G401 (cell line): ENCODE measurements at regions not wholly inside any gene's neighbourhood (a gene's known extent, or its start where the extent isn't known, plus 50 kb on each side); places are given as distances from the start of the nearest gene placed in this dataset.
A peak's percentile ranks its signal among the peaks of the same experiment; 100 is the strongest.
"Not testable (repeated sequence)": the region's sequence is repeated elsewhere in the genome, so short reads cannot be mapped to it uniquely, and the experiment has no call there.

Experiments
- DNase-seq: peaks from one replicate; pipeline ENCODE4 v3.0.0-alpha.2; 2015; ENCODE audit warnings: low spot score
- in situ Hi-C: cut with HindIII; loops from 2 replicates; pipeline ENCODE4 v1.10.0; 2016; ENCODE audit warnings: low sequenced_read_pairs, mixed read lengths

DNA sequence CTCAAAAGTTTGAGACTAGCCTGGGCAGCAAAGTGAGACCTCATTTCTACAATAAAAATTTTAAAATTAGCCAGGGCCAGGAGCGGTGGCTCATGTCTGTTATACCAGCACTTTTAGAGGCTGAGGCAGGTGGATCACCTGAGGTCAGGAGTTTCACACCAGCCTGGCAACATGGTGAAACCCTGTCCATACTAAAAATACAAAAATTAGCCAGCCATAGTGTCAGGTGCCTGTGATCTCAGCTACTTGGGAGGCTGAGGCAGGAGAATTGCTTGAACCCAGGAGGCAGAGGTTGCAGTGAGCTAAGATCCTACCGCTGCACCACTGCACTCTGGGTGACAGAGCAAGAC lies 85.1 kb upstream of the MAP4 start:
- DNase-seq, in situ Hi-C loops: not testable (repeated sequence)

DNA sequence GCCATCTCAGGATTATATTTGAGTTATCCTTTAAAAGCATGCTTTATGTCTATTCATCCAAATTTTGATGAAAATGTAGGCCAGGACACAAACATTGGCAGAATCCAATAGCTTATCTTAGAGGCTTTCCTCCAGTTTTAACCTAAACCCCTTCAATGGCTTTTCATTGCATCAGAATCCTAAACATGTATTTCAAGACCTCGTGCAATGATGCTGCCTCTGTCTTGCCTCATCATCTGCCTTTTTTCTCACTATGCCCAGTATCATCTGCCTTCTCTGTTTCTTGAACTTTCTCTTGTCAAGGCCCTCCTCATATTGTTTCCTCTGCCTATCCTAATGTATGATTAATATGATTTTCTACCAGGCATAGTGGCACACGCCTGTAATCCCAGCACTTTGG lies 76.1 kb upstream of the MAP4 start:
- no peak for DNase-seq
- in situ Hi-C loops, result no loop called here

DNA sequence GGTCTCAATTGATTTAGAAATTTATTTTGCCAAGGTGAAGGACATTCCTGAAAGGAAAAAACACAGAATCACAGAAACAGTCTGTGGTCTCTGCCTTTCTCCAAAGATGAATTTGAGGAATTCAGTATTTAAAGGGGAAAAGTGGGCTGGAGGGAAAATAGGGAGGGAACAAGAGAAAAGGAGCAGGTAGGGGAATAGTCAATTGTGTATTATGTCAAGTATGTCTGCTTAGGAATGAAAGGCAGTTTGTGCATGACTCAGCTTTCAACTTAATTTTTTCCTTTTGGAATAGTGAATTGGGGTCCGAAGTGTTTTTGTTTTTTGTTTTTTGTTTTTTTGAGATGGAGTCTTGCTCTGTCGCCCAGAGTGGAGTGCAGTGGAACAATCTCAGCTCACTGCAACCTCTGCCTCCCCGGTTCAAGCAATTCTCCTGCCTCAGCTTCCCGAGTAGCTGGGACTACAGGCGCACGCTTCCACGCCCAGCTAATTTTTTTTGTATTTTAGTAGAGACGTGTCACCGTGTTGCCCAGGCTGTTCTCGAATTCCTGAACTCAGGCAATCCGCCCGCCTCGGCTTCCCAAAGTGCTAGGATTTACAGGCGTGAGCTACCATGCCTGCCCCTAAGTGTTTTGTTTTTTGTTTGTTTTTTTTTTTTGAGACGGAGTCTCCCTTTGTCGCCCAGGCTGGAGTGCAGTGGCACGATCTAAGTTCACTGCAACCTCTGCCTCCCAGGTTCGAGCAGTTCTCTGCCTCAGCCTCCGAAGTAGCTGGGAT lies 74.1 kb upstream of the MAP4 start:
- in situ Hi-C loops, result no loop called here
- no peak for DNase-seq

DNA sequence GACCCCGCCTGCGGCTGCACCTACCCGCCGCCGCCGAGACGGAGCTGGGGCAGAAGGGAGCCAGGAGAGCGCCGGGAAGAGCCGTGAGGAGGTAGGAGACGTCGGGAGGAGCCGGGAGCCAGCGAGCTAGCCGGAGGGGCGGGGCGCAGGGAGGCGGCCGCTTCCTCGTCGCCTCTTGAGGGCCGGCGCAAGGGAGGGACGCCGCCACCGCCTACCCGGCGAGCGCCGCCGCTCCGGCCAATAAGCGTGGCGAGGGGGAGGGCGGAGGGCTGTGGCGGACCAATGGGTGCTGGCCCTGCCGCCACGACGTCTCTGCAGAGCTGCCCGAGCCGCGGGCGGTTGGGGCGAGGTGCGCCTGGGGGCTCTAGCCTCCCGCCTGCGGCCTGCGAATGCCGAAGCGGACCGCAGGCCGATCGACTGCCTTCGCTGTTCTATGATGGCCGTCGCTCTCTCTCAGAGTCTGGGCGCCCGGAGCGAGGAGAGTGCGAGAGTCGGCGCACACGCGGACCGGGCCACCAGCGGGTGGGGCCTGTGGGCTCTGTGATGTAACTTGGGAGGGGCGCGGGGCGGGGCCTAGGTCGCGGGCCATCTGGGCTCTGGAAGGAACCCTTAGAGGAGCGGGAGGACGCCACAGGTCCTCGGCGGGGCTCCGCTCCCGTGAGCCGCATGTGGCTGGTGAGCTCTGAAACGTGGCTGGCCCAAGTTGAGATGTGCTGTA lies 72.7 kb upstream of the MAP4 start:
- in situ Hi-C loops, result no loop called here
- DNase-seq, result peak; percentile 97

DNA sequence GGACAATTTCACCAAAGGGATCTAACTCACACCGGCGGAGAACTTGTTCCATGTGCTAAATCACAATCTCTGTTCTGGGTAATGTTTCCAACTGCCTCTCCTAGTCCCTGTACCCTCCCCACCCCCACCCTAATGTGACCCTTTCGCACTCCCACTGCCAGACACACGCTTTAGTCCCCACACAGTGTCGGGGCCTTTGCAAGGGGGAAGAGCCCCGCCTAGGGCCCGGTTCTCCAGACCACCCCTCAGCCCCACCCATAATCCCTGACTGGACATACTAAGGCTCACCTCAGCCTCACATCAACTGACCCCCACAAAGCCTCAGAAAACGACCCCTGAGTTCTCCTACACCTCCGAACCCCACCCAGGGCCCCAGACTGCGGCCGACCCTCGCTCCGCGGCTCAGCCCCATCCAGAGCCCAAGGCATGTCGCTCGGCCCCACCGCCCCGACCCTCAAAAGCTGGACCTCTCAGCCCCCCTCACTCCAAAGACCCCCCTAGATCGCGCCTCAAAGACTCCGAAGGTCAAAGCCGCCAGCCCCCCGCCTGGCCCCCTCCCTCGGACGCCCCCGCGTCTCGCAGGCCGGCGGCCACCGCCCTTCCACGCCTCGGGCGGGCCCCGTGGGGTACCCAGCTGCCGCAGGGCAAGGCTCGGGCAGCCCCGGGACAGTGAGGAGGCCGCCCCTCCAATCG lies 72.0 kb upstream of the MAP4 start:
- in situ Hi-C loops, result no loop called here
- peak; percentile 47 for DNase-seq

DNA sequence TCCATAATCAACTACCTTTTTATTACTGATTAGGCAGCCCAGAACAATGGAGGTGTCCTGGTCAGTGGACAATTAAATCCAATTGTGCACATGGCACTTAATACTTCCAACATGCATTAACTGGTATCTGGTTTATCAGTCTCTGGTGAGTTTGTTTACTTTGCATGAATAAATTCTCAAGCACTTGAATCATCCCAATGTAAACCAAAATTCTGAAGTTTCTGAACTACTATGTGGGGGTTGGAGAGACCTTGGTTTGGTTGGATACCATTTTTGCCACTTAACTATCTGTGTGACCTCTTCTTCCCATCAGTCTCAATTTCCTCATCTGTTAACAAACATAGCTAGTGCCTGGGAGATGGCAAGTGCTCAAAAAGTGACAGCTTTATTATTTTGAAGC lies 70.5 kb upstream of the MAP4 start:
- DNase-seq, result no peak
- in situ Hi-C loops, result no loop called here

DNA sequence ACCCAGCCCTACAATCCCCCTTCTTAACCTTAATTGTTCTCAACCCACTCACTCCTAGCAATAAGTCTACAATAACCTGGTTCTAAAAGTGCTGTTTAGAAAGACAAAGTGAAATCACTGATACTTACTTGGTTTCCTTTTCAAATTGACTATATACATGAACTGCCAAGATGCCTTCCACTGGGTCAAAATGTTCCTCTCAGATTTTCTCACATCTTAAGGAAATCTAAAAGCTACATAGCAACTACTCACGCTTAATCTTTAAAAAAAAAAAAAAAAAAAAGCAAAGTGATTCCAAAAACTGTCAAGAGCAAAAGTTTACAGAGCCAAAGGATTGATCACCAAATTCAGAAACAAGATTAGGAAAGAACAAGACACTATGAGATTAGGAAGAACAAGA lies 68.7 kb upstream of the MAP4 start:
- in situ Hi-C loops, result no loop called here

DNA sequence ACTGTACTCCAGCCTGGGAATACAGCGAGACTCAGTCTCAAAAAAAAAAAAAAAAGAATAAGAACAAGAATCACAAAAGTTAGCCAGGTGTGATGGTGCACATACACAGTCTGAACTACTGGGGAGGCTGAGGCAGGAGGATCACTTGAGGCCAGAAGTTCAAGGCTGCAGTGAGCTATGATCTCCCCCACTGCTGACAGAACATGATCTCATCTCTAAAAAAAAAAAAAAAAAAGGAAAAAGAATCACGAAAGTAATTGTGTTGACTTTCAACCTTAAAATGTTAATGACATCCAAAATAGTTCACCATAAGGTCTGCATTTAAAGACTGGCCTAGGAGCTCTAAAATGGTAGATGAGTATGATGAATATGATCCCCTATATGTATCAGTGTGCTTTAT lies 68.0 kb upstream of the MAP4 start:
- DNase-seq, result no peak
- in situ Hi-C loops, result no loop called here

More for the DNA sequence above, 68.7 kb upstream of the MAP4 start:
- no peak for DNase-seq

DNA sequence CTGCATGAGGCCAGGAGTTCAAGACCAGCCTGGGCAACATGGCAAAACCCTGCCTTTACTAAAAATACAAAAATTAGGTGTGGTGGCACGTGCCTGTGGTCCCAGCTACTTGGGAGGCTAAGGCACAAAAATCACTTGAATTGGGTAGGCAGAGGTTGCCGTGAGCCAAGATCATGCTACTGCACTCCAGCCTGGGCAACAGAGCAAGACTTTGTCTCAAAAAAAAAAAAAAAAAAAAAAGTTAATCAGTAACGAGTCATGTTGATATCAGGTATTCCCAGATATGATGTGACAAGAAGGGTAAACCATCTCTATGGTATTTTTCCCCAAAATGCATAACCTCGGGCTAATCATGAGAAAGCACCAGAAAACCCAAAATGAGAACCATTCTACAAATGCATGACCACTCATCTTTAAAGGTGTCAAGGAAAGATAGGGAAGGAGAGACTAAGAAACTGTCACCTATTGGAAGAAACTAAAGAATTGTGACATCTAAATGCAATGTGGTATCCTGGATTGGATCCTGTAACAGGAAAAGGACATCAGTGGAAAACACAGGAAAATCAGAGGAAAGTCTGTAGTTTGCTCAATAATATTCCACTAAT lies 66.5 kb upstream of the MAP4 start:
- in situ Hi-C loops, result no loop called here

DNA sequence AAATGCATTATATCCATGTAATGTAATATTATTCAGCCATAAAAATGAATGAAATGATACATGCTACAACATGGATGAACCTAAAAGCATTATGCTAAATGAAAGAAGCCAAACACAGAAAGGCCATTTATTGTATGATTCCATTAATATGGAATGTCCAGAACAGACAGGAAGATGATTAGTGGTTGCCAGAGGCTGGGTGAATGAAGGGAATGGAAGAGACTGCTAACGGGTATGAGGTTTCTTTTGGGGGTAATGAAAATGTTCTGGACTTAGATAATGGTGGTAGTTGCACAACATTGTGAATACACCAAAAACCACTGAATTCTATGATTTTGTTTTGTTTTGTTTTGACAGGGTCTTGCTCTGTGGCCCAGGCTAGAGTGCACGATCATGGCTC lies 61.6 kb upstream of the MAP4 start:
- in situ Hi-C loops, result no loop called here
- DNase-seq, result no peak

More for the DNA sequence above, 66.5 kb upstream of the MAP4 start:
- no peak for DNase-seq

DNA sequence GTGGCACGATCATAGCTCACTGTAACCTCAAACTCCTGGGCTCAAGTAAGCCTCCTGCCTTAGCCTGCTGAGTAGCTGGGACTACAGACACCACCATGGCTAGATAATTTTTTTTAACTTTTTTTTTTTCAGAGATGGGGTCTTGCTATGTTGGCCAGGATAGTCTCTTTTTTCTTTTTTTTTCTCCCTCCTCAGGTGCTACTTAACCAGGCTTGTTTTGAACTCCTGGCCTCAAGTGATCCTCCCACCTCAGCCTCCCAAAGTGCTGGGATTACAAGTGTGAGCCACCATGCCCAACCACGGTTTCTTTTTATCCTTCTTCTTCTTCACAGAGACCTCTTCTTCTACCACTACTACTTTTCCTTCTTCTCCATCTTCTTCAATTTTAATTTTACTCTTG lies 53.8 kb upstream of the MAP4 start:
- DNase-seq, result no peak
- in situ Hi-C loops, result no loop called here

DNA sequence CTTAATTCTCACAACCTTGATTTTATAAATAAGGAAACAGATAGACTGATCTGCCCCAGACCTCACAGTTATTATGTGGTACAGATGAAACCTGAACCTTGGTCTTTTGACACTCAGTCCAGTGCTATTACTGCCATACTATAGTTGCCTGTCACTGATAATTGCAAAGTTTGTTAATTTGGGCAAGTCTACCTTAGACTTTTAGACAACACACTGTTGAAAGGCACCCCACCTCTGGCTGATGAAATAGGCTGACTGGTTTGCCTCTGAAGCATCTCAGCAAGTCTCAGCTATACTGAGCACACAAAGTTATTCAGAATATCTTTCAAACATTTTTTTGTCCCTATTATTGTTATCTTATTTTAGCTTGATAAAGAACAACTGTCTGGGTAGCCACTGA lies 53.1 kb upstream of the MAP4 start:
- in situ Hi-C loops, result no loop called here
- DNase-seq, result no peak

DNA sequence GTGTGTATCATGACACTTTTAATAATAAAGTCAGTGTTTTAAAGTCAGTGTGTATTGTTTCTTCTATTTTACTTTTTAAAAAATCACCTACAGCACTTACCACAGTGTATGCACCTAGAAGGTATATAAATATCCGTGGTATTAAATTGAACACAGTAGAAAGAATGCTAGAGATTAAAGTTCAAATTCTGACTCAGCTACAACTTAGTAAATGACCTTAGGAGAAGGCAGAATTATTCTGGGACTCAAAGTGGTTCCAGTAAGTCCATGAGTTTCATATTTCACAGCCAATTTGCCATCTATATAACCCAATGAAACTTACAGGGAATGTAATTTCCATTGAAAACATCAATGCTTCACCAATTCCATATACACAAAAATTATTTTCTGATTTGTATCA lies 52.7 kb upstream of the MAP4 start:
- no peak for DNase-seq
- in situ Hi-C loops, result no loop called here

DNA sequence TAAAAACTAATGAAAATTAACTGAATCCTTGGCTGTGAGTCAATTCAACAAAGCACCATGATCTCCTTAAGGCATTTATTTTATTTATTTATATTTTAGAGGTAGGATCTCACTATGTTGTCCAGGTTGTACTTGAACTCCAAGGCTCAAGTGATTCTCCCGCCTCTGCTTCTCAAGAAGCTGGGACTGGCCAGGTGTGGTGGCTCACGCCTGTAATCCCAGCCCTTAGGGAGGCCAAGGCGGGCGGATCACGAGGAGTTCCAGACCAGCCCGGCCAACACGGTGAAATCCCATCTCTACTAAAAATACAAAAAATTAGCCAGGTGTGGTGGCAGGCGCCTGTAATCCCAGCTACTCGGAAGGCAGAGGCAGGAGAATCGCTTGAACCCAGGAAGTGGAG lies 52.1 kb upstream of the MAP4 start:
- in situ Hi-C loops, DNase-seq: not testable (repeated sequence)

DNA sequence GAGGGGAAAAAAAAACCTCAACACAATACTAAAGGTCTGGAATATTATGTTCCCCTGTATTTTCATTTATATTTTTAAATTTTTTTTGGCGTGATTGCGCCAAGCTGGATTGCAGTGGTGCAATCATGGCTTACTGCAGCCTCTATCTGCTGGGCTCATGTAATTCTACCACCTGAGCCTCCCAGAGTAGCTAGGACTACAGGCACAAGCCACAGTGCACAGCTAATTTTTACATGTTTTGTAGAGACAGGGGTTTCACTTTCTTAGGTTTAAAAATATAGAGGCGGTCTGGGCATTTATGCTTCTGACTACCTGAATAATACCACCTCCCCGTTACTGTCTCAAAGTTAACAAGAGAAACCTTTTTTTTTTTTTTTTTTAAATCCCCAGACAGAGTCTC lies 51.1 kb upstream of the MAP4 start:
- DNase-seq, result no peak
- in situ Hi-C loops, result no loop called here
